ENCODE measurements at regions not wholly inside any gene's neighbourhood (a gene's known extent, or its start where the extent isn't known, plus 50 kb on each side); places are given as distances from the start of the nearest gene placed in this dataset.

GRCh38 chrX:14420841-14421240 is 108.5 kb upstream of the GLRA2 start:
- dilution Hi-C loops (cut with HindIII; ENCODE audit: low sequenced_read_pairs, unreplicated experiment), result no loop called here

More at GRCh38 chrX:14420841-14421240, 108.5 kb upstream of the GLRA2 start:
- H3K23ac ChIP-seq (ENCODE audit: low read depth, low read length), result no peak overlapping the region
- in situ Hi-C loops (cut with MboI; ENCODE audit: low sequenced_read_pairs), result no loop called here
- ATAC-seq (ENCODE audit: low read depth) (no peak), DNase-seq (no peak)
- no peak overlapping the region for H3K56ac ChIP-seq (ENCODE audit: extremely low read depth, insufficient read depth, low read length)
- intact Hi-C loops (cut with micrococcal nuclease), result no loop called here
- H3K14ac ChIP-seq (replicated peaks; ENCODE audit: low read depth, low read length), result no peak overlapping the region
- no peak overlapping the region for H4K8ac ChIP-seq (ENCODE audit: low read depth in 2 of 2, low read length in 2 of 2)
- WGBS, 2 experiments (ENCODE audit: extremely low coverage in 2 of 2, insufficient read length in 1 of 2), result no CpG with 5 or more reads among the region's 2 CpGs
- no peak overlapping the region for H2AK5ac ChIP-seq (ENCODE audit: low read depth, low read length)
- H3K9ac ChIP-seq (ENCODE audit: low read depth, low read length), result no peak overlapping the region
- no peak overlapping the region for H2AFZ ChIP-seq (replicated peaks; ENCODE audit: low read length, poor library complexity)
- no peaks in the 10 kb centered on the region for H3K27me3 ChIP-seq (ENCODE audit: control insufficient read depth, insufficient read depth, low read length)
- H4K5ac ChIP-seq (ENCODE audit: low read depth, low read length), result no peak overlapping the region
- BruUV-seq (replicated peaks), result no TSS peak
- H2AK9ac ChIP-seq (replicated peaks; ENCODE audit: low read depth, low read length, poor library complexity), result no peak overlapping the region
- no peak overlapping the region for H3K4ac ChIP-seq (ENCODE audit: low read depth, low read length)
- H3K18ac ChIP-seq (ENCODE audit: low read depth, low read length), result no peak overlapping the region
- POLR2A ChIA-PET (ENCODE audit: unreplicated experiment), result no interaction called here
- H3K4me2 ChIP-seq (ENCODE audit: low read depth, low read length), result no peak overlapping the region
- H2BK5ac ChIP-seq (ENCODE audit: low read depth, low read length, poor library complexity, severe bottlenecking), result no peak overlapping the region
- H3K4me3 ChIP-seq (ENCODE audit: insufficient read depth, low read depth, low read length), result no peak overlapping the region
- no peaks in the 10 kb centered on the region for H3K36me3 ChIP-seq (ENCODE audit: control insufficient read depth, insufficient read depth, low read length)
- no peaks in the 10 kb centered on the region for H3K4me1 ChIP-seq (ENCODE audit: control insufficient read depth, insufficient read depth, low read length)
- CTCF ChIA-PET, result interaction anchor here (0.5 kb wide), 1 partner anchor 41 kb away, joined by 3 read pairs; no protein-coding TSS in a partner anchor
- no peaks in the 10 kb centered on the region for H4K20me1 ChIP-seq (ENCODE audit: insufficient read depth, low read length)
- no peaks in the 10 kb centered on the region for H3K9me1 ChIP-seq (ENCODE audit: insufficient read depth, low read length)
- no peaks in the 10 kb centered on the region for H3K79me1 ChIP-seq (ENCODE audit: low read depth in 1 of 2, low read length in 2 of 2)
- no peaks in the 10 kb centered on the region for H3K9me3 ChIP-seq (ENCODE audit: control insufficient read depth, insufficient read depth, low read length)
- H4K91ac ChIP-seq (ENCODE audit: insufficient read depth, low read depth, low read length), result no peak overlapping the region
- TF ChIP-seq MXI1 (IDR thresholded peaks at IDR 0.05; ENCODE audit: borderline replicate concordance, low read depth, low read length) (no peak), MAFK (IDR thresholded peaks at IDR 0.05; ENCODE audit: low read depth, low read length) (no peak), SMC3 (IDR thresholded peaks at IDR 0.05; ENCODE audit: low read depth, low read length) (no peak), BHLHE40 (IDR thresholded peaks at IDR 0.05; ENCODE audit: low read depth, low read length) (no peak), CHD1 (IDR thresholded peaks at IDR 0.05; ENCODE audit: low read depth, low read length) (no peak), RFX5 (IDR thresholded peaks at IDR 0.05; ENCODE audit: low read depth, low read length) (no peak)
- TF ChIP-seq, protein P1, sequence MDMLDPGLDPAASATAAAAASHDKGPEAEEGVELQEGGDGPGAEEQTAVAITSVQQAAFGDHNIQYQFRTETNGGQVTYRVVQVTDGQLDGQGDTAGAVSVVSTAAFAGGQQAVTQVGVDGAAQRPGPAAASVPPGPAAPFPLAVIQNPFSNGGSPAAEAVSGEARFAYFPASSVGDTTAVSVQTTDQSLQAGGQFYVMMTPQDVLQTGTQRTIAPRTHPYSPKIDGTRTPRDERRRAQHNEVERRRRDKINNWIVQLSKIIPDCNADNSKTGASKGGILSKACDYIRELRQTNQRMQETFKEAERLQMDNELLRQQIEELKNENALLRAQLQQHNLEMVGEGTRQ (IDR thresholded peaks at IDR 0.05; ENCODE audit: low read depth, low read length), result no peak
- H2BK15ac ChIP-seq (ENCODE audit: low read depth, low read length), result no peak overlapping the region
- H2BK20ac ChIP-seq (ENCODE audit: low read depth, low read length), result no peak overlapping the region
- H2BK120ac ChIP-seq (ENCODE audit: low read depth, low read length), result no peak overlapping the region
- H3K27ac ChIP-seq (ENCODE audit: insufficient read depth, low read length), result no peak overlapping the region
